HPDE6-E6E7 (cell line): ENCODE measurements at regions not wholly inside any gene's neighbourhood (a gene's known extent, or its start where the extent isn't known, plus 50 kb on each side); places are given as distances from the start of the nearest gene placed in this dataset.
"Not testable (repeated sequence)": the region's sequence is repeated elsewhere in the genome, so short reads cannot be mapped to it uniquely, and the experiment has no call there.

Experiments
- DNase-seq: peaks from one replicate; pipeline ENCODE4 v3.0.0; 2011; ENCODE audit warnings: missing footprints; ENCODE audit errors: extremely low spot score

DNA sequence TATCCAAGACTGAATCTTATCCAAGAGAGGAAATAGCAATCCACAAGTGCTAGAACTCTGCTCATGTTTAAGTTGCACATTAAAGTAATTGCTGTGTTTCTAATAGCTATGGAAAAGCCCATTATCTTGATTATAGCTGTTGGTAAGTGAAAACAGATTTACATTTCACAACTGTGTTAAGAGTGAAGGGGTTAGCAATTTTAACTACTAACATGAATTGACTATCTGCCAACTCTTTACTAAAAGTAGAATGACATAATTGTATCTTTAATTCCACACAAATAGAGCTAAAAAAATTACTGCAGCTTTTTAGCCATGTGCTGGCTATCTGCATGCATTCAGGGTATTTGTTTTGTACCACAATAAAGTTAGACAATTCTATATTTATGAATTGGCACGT lies 277.9 kb upstream of the IRAK1BP1 start:
- no peak for DNase-seq

- DNase-seq: no peak
These were observed 273.3 kb upstream of the IRAK1BP1 start for GRCh38 chr6:78593898-78594667.

DNA sequence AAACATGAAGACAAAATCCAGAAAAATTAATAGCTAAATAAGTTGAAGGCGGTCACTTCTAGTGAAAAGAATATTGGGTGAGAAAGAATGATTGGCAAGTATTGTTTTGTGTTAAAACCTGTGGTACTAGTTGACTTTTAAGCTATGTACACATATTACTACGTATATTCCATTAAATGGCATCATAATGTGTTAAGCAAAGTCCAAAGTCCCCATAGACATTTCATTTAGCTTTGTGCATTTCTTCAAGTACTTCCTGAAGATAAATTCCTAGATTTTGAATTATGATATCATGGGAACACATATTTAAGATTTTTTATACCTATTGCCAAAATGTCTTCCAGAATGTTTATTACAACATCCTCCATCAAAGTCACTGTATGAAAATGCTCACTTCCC lies 272.7 kb upstream of the IRAK1BP1 start:
- DNase-seq: no peak

DNA sequence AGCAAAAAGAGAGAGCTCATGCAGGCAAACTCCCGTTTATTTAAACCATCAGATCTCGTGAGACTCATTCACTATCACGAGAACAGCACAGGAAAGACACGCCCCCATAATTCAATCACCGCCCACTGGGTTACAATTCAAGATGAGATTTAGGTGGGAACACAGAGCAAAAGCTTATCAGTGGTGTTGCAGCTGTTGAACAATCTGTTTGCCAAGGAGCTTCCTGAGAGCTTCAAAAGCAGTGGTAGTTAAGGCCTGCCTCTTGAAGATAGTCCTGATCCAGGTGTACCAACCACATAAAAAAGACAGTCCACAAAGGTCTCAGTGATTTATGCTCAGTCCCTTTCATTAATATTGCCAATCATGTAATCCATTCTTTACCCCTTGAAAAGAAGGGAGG lies 269.4 kb upstream of the IRAK1BP1 start:
- no peak for DNase-seq

GRCh38 chr6:78598966-78599365 lies 268.4 kb upstream of the IRAK1BP1 start:
- DNase-seq: peak; percentile 80

DNA sequence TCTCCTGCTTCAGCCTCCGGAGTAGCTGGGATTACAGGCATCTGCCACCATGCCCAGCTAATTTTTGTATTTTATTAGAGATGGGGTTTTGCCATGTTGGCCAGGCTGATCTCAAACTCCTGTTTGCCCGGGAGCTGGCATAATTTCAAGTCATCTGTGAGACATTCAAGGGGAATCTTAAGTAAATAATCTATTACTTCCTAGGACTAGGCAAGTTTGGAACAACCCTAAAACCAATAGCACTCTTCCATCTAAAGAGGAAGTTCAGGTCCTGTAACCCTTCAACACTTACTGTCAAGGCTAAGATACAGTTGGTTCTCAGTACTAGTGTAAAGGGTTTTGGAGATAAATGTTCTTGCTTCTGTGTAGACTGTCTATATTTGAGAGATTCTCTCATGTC lies 267.8 kb upstream of the IRAK1BP1 start:
- no peak for DNase-seq

DNA sequence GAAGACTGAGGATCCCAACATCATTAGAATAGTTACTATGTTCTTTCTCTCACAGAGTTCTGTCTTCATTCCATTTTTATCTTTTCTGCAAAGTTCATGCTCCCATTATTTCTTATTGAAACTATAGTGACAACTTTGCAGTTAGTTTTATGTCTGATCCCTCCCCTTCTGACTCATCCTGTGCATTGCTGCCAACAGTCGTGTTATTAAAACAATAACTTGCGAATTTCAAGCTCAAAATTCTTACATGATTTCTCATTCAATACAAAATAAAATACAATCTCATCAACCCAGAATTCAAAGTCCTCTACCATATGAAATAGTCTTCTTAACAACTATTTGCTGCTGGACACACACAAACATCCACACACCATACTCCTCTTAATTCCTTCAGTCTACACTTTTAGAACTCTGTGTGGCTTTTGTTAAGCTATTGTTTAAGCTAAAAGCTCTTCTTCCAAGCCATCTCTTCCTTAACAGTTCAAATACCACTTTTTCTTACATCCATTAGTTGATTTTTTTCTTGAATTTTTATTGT lies 261.4 kb upstream of the IRAK1BP1 start:
- peak; percentile 20 for DNase-seq

DNA sequence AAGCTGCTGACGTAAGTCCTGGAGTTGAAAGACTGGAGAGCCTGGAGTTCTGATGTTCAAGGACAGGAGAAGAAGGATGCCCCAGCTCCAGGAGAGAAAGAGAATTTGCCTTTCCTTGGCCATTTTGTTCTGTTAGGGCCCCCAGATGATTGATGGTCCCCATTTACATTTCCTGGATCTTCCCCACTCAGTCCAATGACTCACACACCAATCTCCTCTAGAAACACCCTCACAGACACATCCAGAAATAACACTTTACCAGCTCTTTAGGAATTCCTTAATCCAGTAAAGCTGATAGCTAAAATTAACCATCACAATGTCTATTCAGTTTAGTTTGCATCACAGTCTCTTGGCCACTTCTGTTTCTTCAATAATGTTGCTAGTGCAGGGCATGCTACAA lies 260.2 kb upstream of the IRAK1BP1 start:
- DNase-seq: no peak

- DNase-seq: no peak
These were observed 256.2 kb upstream of the IRAK1BP1 start for GRCh38 chr6:78611102-78611620.

DNA sequence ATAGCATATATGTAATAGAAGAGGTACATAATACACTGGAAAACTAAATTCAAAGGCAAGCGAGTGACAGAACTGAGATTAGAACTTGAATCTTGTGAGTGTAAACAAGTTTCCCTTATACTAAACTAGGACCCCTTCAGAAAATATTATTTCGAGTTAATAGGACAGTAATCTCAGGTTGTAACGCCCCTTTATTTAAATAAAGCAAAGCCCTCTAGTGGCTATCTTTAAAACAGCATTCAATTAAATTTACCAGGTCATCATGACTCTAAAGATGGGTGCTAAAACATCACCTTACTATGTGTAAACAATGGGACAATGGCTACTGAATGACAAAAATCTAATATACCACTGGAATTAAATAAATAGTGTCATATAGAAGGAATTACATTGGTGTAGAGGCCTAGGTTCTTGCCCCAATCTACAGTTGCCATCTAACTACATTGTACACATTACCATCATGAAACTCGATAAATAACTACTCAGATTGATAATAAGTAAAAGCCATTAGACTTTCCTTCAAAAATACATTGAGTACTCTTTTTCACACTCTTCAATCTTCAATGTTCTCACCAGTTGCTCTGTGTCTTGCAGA lies 255.4 kb upstream of the IRAK1BP1 start:
- peak; percentile 10 for DNase-seq

- no peak for DNase-seq
These were observed 252.4 kb upstream of the IRAK1BP1 start for GRCh38 chr6:78614961-78615360.

DNA sequence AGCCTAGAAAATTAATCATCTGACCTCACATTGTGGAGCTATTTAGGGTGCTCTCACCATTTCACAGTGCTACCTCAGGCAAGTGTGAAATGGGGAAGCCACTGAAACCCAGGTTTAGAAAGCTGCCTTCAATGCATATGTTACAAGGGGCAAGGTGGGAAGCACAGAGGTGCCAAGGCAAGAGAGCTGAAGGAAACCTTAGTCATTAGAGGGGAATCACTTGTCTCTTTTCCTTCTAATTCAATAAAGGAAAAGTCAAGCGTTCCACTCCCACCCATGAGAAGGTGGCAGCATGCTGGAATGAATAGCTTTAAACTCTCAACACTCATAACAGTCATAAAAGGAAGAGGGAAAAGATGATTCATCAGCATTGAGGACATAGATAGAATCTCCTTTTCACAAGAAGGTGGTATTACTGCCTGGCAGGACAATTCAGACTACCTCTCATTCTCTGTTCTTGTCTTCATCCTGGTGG lies 251.9 kb upstream of the IRAK1BP1 start:
- DNase-seq: no peak

DNA sequence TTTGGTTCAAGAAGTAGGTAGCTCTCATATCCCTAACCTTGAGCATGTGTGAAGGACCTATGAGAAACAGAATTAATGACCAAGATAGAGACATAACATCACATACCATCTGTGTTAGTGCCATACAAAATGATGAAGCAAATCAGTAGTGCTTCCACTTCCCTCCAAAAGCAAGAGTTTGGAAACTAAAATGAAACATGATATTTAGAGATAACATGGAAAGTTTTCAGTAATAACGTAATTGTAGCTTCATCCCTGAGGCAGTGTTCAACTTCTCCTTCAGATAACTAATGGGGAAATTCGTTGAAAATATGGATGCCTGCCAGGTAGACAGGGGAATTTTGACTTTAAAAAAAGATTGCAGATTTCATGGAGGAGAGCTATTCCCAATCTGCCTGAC lies 248.4 kb upstream of the IRAK1BP1 start:
- no peak for DNase-seq

DNA sequence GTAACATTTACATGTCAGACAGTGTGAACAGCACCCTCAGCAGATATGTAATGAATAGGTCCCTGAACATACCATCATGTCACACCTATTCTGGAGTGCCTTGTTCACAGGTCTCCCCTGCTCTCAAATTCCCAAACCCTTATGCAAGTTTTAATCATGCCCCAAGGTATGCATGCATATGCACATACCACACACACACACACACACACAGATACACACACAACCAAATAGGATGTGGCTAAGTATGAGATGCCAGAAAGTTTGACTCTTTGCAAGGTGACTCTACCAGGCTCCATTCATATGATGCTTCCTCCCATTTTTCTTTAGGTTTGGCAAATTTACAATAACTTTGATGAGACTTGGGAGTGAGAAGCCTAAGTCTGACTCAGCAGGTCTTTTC lies 243.8 kb upstream of the IRAK1BP1 start:
- no peak for DNase-seq

DNA sequence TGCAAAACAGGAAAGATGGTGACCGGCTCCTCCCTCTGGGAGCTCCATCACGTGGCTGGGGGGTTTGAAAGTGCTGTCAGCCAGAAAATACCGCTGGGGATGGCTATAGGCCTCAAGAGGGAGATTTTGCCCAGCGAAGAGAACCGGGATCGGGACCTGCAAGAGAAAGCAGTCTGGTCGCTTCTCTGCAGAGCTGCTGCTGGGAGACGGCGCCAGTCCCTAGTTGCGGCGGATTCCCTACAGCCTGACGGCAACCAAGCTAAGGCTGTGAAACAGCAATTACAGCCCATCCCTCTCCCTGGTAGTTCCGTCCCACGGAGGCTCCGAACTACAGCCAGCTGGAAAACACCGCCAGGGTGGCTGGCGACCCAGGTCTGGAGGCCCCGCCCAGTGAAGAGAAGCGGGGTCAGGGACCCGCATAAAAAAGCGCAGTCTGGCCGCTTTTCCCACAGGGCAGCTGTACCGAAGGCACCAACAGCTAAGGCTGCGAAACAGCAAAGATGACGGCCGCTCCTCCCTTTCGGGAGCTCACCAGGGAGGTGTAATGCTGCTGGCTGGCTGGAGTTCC lies 238.1 kb upstream of the IRAK1BP1 start:
- DNase-seq: no peak

GRCh38 chr6:78629836-78630235 lies 237.5 kb upstream of the IRAK1BP1 start:
- DNase-seq: no peak

DNA sequence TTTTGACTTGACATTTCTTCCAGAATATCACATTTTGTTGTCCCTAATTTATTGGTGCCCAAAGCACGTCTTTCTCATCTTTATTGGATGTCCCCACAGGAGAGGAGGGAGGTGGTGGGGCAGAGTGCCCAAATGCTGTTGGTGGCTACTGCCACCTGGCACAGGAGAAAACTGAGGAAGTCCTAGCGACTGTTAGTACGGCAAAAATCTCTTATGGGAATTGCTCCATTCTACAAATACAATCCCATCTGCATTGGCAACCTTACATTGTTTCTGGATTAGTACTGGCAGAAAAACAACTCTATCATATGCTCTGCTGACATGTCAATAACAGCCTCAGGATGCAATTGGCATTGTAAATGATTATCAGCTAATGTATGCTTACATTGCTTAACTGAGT lies 235.4 kb upstream of the IRAK1BP1 start:
- DNase-seq: no peak

GRCh38 chr6:78639111-78640110 lies 227.9 kb upstream of the IRAK1BP1 start:
- no peak for DNase-seq

DNA sequence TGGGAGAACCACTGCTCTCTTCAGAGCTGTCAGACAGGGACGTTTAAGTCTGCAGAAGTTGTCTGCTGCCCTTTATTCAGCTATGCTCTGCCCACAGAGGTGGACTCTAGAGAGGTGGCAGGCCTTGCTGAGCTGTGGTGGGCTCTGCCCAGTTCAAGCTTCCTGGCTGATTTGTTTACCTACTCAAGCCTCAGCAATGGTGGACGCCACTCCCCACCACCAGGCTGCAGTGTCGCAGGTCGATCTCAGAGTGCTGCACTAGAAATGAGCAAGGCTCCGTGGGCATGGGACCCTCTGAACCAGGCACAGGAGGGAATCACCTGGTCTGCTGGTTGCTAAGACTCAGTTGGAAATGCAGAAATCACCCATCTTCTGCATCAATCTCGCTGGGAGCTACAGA lies 223.4 kb upstream of the IRAK1BP1 start:
- not testable (repeated sequence) for DNase-seq

GRCh38 chr6:78646542-78647415 lies 220.6 kb upstream of the IRAK1BP1 start:
- DNase-seq: not testable (repeated sequence)
